WERI-Rb-1 (cell line): ENCODE measurements at regions not wholly inside any gene's neighbourhood (a gene's known extent, or its start where the extent isn't known, plus 50 kb on each side); places are given as distances from the start of the nearest gene placed in this dataset.

Experiments
- DNase-seq: peaks from one replicate; pipeline ENCODE4 v3.0.0-alpha.2; 2020
- H3K27ac ChIP-seq: fragments of 250-450 bp; sonication (Bioruptor Pico); 2 replicates; pipeline ENCODE4 v1.5.1; 2020; ENCODE audit warnings: mild to moderate bottlenecking, moderate library complexity
- H3K27me3 ChIP-seq: fragments of 250-450 bp; sonication (Bioruptor Pico); 2 replicates; pipeline ENCODE4 v1.5.1; 2021; ENCODE audit warnings: mild to moderate bottlenecking, low read depth, moderate library complexity; ENCODE audit not compliant: insufficient read depth, severe bottlenecking
- H3K36me3 ChIP-seq: fragments of 250-450 bp; sonication (Bioruptor Pico); 2 replicates; pipeline ENCODE4 v1.5.1; 2020; ENCODE audit warnings: mild to moderate bottlenecking, moderate library complexity
- H3K4me3 ChIP-seq: 2 replicates; pipeline ENCODE4 v1.5.1; 2011; ENCODE audit warnings: low read depth, mild to moderate bottlenecking, control low read depth, low read length
- H3K9me3 ChIP-seq: fragments of 250-450 bp; sonication (Bioruptor Pico); 2 replicates; pipeline ENCODE4 v1.5.1; 2021; ENCODE audit warnings: mild to moderate bottlenecking, moderate library complexity; ENCODE audit not compliant: severe bottlenecking
- CTCF ChIP-seq: IDR thresholded peaks from 2 replicates; pipeline ENCODE4 v1.5.1; 2011; ENCODE audit warnings: low read depth, mild to moderate bottlenecking, control low read depth, inconsistent platforms, low read length

- H3K9me3 ChIP-seq: no peaks in the 10 kb centered on the region
- DNase-seq: no peak
Measured at GRCh38 chr11:81365496-81365895, 1368.2 kb downstream of the FAM181B start.

GRCh38 chr11:81359476-81359875 lies 1374.2 kb downstream of the FAM181B start:
- Histone ChIP-seq H3K4me3 (no peak overlapping the region), H3K9me3 (no peaks in the 10 kb centered on the region), H3K27me3 (no peaks in the 10 kb centered on the region), H3K36me3 (no peaks in the 10 kb centered on the region), H3K27ac (no peak overlapping the region)
- DNase-seq: no peak
- TF ChIP-seq CTCF: no peak

More at GRCh38 chr11:81365496-81365895, 1368.2 kb downstream of the FAM181B start:
- H3K27ac ChIP-seq: no peak overlapping the region
- no peaks in the 10 kb centered on the region for H3K36me3 ChIP-seq
- no peak overlapping the region for H3K4me3 ChIP-seq
- TF ChIP-seq CTCF: no peak
- no peaks in the 10 kb centered on the region for H3K27me3 ChIP-seq

DNA sequence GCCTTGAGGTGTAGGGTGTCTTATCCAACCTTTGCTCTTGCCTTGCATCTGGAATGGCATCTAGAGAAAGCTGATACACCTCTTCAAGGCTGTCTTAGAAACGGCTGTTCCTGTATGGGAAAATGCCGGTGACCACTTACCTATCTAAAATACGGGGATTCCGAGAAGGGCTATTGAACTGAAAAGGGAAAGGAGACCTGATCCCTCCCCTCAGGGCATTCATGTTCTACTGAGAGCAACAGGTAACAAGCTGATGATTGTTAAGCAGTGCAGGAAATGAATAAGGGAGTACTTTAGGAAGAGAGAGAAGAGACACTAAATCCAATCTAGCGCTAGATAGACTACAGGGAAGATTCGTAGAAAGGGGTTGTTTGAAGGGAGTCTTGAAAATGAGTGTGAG lies 1388.1 kb downstream of the FAM181B start:
- Histone ChIP-seq H3K36me3 (no peaks in the 10 kb centered on the region), H3K27me3 (no peaks in the 10 kb centered on the region), H3K27ac (no peak overlapping the region), H3K9me3 (no peaks in the 10 kb centered on the region), H3K4me3 (no peak overlapping the region)
- DNase-seq: no peak
- no peak for TF ChIP-seq CTCF

- no peak for TF ChIP-seq CTCF
- Histone ChIP-seq H3K36me3 (no peaks in the 10 kb centered on the region), H3K9me3 (no peaks in the 10 kb centered on the region), H3K27me3 (no peaks in the 10 kb centered on the region), H3K4me3 (no peak overlapping the region), H3K27ac (no peak overlapping the region)
- DNase-seq: no peak
Measured at GRCh38 chr11:81342966-81343365, 1390.7 kb downstream of the FAM181B start.

DNA sequence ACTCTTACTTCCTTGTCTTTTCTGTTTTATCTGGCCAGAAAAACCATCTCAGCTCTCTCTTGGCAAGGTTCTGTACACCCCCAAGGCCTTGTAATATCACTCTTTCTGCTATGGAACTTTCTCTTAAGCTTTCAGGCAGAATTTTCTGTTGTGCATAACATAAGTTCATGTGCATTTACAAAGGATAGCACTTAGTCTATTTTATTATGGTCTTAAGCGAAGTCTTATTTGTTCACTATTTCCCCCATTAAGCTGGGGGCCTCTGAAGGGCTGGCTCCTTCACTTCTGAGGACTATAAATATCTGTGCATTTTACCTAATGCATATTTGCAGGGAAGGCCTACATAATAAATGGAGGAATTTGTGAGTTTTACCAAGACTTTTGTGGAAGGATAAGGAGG lies 1393.4 kb downstream of the FAM181B start:
- TF ChIP-seq CTCF: no peak
- H3K36me3 ChIP-seq: no peaks in the 10 kb centered on the region
- no peaks in the 10 kb centered on the region for H3K9me3 ChIP-seq
- no peak overlapping the region for H3K4me3 ChIP-seq
- no peak overlapping the region for H3K27ac ChIP-seq
- no peak for DNase-seq
- H3K27me3 ChIP-seq: no peaks in the 10 kb centered on the region

DNA sequence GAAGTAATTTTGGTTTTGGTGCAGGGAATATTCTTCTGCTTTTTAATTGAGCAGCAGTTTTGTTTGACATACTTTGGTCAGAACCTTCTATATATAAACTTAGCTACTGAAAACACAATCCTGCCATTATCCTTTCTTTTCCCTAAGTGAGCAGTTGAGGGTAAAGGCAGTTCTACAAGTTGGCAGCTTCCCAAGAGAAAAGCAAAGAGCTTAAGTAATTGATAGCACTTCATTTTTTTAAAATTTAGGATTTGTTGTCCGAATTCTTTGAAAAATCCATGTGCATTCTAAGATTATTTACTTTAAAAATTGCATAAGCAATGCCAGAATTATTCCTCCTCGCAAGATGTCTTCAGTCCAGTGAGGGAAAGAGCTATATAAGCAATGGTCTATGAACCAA lies 1394.1 kb downstream of the FAM181B start:
- no peak for DNase-seq
- no peak overlapping the region for H3K27ac ChIP-seq
- no peaks in the 10 kb centered on the region for H3K27me3 ChIP-seq
- no peaks in the 10 kb centered on the region for H3K36me3 ChIP-seq
- no peak overlapping the region for H3K4me3 ChIP-seq
- no peaks in the 10 kb centered on the region for H3K9me3 ChIP-seq
- TF ChIP-seq CTCF: no peak
